HEK293 (cell line): ENCODE measurements at regions not wholly inside any gene's neighbourhood (a gene's known extent, or its start where the extent isn't known, plus 50 kb on each side); places are given as distances from the start of the nearest gene placed in this dataset.
"Not testable (repeated sequence)": the region's sequence is repeated elsewhere in the genome, so short reads cannot be mapped to it uniquely, and the experiment has no call there.

ENCODE experiments used
- CTCF ChIA-PET: fragments of 350-600 bp; formaldehyde crosslinking; extraction: SDS; loops from one replicate; lab custom pipeline; 2021; ENCODE audit warnings: antibody characterized with exemption; lab: Yijun Ruan, JAX
- POLR2A ChIA-PET: fragments of 300-600 bp; formaldehyde crosslinking; extraction: SDS; loops from one replicate; lab custom pipeline; 2020; ENCODE audit warnings: antibody characterized with exemption, inconsistent platforms; lab: Yijun Ruan, JAX
- H3K27ac ChIP-seq: fragments of 200-500 bp; sonication (Bioruptor generic); 2 replicates; pipeline ENCODE4 v1.5.1; 2014; ENCODE audit warnings: low read depth, low read length, control low read depth, inconsistent platforms; ENCODE audit errors: extremely low read depth
- H3K36me3 ChIP-seq, 2 experiments: fragments of 200-500 bp in 1 of 2; sonication (Bioruptor generic) in 1 of 2; 1 replicate in 1 of 2; 2 replicates in 1 of 2; pipeline ENCODE4 v1.5.1; 2014 to 2017; ENCODE audit warnings: inconsistent platforms in 2 of 2, low read length in 2 of 2; ENCODE audit not compliant: control insufficient read depth in 2 of 2, insufficient read depth in 1 of 2
- H3K4me1 ChIP-seq: fragments of 200-500 bp; sonication (Bioruptor generic); 2 replicates; pipeline ENCODE4 v1.5.1; 2014; ENCODE audit warnings: mild to moderate bottlenecking, low read length, inconsistent platforms; ENCODE audit not compliant: control insufficient read depth, insufficient read depth
- H3K4me3 ChIP-seq: 2 replicates; pipeline ENCODE4 v1.5.1; 2011; ENCODE audit warnings: low read depth, mild to moderate bottlenecking, control low read depth, low read length, moderate library complexity
- H3K9me3 ChIP-seq: fragments of 200-500 bp; sonication (Bioruptor generic); 2 replicates; pipeline ENCODE4 v1.5.1; 2014; ENCODE audit warnings: low read depth, low read length, inconsistent platforms; ENCODE audit not compliant: control insufficient read depth, insufficient read depth
- GLIS1 ChIP-seq: fragments of 450-650 bp; formaldehyde crosslinking; IDR thresholded peaks from 2 replicates; pipeline ENCODE4 v1.5.1; 2016; ENCODE audit warnings: missing biosample characterization, missing genetic modification characterization
- HOXC10 ChIP-seq: sonication (generic); formaldehyde crosslinking; IDR thresholded peaks from 2 replicates; pipeline ENCODE4 v1.8.1; 2023; ENCODE audit warnings: mild to moderate bottlenecking, missing genetic modification reagents
- ZBTB20 ChIP-seq: fragments of 450-650 bp; formaldehyde crosslinking; IDR thresholded peaks from 2 replicates; pipeline ENCODE4 v1.5.1; 2016; ENCODE audit warnings: missing biosample characterization, missing genetic modification characterization
- ZNF175 ChIP-seq: fragments of 450-650 bp; formaldehyde crosslinking; IDR thresholded peaks from 2 replicates; pipeline ENCODE4 v1.5.1; 2016; ENCODE audit warnings: missing biosample characterization, missing genetic modification characterization
- ZNF223 ChIP-seq: fragments of 450-650 bp; formaldehyde crosslinking; IDR thresholded peaks from 2 replicates; pipeline ENCODE4 v1.5.1; 2016; ENCODE audit warnings: missing biosample characterization, missing genetic modification characterization
- ZNF549 ChIP-seq: fragments of 450-650 bp; IDR thresholded peaks from 2 replicates; pipeline ENCODE4 v1.5.1; 2018; ENCODE audit warnings: missing biosample characterization, missing genetic modification characterization, mild to moderate bottlenecking, inconsistent platforms, moderate library complexity
- ZNF585B ChIP-seq: fragments of 450-650 bp; formaldehyde crosslinking; IDR thresholded peaks from 2 replicates; pipeline ENCODE4 v1.5.1; 2016; ENCODE audit warnings: missing biosample characterization, missing genetic modification characterization
- ZNF843 ChIP-seq: fragments of 450-650 bp; formaldehyde crosslinking; IDR thresholded peaks from 2 replicates; pipeline ENCODE4 v1.5.1; 2016; ENCODE audit warnings: missing biosample characterization, missing genetic modification characterization
- ZSCAN30 ChIP-seq: fragments of 450-650 bp; IDR thresholded peaks from 2 replicates; pipeline ENCODE4 v1.5.1; 2018; ENCODE audit warnings: missing biosample characterization, mild to moderate bottlenecking, missing genetic modification characterization, moderate library complexity
- TF ChIP-seq, protein P1 (sequence below): fragments of 450-650 bp; formaldehyde crosslinking; conservative IDR thresholded peaks from 2 replicates; pipeline ENCODE4 v1.5.1; 2016; ENCODE audit warnings: low read depth, missing biosample characterization, missing genetic modification characterization
- TF ChIP-seq, protein P2 (sequence below): fragments of 450-650 bp; formaldehyde crosslinking; IDR thresholded peaks from 2 replicates; pipeline ENCODE4 v1.5.1; 2016; ENCODE audit warnings: missing biosample characterization, missing genetic modification characterization
- TF ChIP-seq, protein P3 (sequence below): fragments of 450-650 bp; formaldehyde crosslinking; IDR thresholded peaks from 2 replicates; pipeline ENCODE4 v1.5.1; 2016; ENCODE audit warnings: missing biosample characterization, missing genetic modification characterization
- TF ChIP-seq, protein P4 (sequence below): fragments of 450-650 bp; formaldehyde crosslinking; IDR thresholded peaks from 2 replicates; pipeline ENCODE4 v1.5.1; 2016; ENCODE audit warnings: missing biosample characterization, missing genetic modification characterization
- TF ChIP-seq, protein P5 (sequence below): fragments of 450-650 bp; formaldehyde crosslinking; IDR thresholded peaks from 2 replicates; pipeline ENCODE4 v1.5.0; 2017; ENCODE audit warnings: missing biosample characterization, missing genetic modification characterization, borderline replicate concordance

DNA sequence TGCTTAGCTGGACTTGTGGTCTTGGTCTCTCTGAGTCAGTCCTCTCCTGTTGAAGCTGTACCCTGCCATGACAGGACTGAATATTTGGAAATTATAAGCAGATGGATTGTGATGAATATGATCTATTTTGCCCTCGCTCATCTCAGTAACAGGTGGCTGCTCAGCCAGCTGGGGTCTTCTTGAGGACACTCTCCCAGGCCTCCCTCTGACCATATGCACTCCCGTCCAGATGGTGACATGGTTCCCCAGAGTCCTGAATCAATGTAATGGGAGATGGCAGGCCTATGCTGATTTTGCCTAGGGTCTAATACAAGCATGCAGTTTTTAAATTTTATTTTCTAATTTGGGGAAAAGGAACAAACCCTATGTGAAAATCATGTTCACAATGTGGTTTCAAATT lies 63.1 kb upstream of the TRHDE start:
- Histone ChIP-seq H3K9me3 (no peaks in the 10 kb centered on the region), H3K4me1 (no peaks in the 10 kb centered on the region), H3K36me3 (no peaks in the 10 kb centered on the region), H3K4me3 (no peak overlapping the region), H3K27ac (no peak overlapping the region)
- POLR2A ChIA-PET: no interaction called here
- CTCF ChIA-PET: no interaction called here
- TF ChIP-seq, protein P1, sequence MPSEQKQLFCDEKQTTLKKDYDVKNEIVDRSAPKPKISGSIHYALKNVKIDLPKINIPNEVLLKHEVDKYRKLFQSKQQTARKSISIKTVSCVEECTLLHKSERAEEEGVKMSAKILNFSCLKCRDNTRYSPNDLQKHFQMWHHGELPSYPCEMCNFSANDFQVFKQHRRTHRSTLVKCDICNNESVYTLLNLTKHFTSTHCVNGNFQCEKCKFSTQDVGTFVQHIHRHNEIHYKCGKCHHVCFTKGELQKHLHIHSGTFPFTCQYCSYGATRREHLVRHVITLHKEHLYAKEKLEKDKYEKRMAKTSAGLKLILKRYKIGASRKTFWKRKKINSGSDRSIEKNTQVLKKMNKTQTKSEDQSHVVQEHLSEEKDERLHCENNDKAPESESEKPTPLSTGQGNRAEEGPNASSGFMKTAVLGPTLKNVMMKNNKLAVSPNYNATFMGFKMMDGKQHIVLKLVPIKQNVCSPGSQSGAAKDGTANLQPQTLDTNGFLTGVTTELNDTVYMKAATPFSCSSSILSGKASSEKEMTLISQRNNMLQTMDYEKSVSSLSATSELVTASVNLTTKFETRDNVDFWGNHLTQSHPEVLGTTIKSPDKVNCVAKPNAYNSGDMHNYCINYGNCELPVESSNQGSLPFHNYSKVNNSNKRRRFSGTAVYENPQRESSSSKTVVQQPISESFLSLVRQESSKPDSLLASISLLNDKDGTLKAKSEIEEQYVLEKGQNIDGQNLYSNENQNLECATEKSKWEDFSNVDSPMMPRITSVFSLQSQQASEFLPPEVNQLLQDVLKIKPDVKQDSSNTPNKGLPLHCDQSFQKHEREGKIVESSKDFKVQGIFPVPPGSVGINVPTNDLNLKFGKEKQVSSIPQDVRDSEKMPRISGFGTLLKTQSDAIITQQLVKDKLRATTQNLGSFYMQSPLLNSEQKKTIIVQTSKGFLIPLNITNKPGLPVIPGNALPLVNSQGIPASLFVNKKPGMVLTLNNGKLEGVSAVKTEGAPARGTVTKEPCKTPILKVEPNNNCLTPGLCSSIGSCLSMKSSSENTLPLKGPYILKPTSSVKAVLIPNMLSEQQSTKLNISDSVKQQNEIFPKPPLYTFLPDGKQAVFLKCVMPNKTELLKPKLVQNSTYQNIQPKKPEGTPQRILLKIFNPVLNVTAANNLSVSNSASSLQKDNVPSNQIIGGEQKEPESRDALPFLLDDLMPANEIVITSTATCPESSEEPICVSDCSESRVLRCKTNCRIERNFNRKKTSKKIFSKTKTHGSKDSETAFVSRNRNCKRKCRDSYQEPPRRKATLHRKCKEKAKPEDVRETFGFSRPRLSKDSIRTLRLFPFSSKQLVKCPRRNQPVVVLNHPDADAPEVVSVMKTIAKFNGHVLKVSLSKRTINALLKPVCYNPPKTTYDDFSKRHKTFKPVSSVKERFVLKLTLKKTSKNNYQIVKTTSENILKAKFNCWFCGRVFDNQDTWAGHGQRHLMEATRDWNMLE (tag by site-specific recombination): no peak
- no peak for TF ChIP-seq ZBTB20 (tag by site-specific recombination)
- TF ChIP-seq, protein P2, sequence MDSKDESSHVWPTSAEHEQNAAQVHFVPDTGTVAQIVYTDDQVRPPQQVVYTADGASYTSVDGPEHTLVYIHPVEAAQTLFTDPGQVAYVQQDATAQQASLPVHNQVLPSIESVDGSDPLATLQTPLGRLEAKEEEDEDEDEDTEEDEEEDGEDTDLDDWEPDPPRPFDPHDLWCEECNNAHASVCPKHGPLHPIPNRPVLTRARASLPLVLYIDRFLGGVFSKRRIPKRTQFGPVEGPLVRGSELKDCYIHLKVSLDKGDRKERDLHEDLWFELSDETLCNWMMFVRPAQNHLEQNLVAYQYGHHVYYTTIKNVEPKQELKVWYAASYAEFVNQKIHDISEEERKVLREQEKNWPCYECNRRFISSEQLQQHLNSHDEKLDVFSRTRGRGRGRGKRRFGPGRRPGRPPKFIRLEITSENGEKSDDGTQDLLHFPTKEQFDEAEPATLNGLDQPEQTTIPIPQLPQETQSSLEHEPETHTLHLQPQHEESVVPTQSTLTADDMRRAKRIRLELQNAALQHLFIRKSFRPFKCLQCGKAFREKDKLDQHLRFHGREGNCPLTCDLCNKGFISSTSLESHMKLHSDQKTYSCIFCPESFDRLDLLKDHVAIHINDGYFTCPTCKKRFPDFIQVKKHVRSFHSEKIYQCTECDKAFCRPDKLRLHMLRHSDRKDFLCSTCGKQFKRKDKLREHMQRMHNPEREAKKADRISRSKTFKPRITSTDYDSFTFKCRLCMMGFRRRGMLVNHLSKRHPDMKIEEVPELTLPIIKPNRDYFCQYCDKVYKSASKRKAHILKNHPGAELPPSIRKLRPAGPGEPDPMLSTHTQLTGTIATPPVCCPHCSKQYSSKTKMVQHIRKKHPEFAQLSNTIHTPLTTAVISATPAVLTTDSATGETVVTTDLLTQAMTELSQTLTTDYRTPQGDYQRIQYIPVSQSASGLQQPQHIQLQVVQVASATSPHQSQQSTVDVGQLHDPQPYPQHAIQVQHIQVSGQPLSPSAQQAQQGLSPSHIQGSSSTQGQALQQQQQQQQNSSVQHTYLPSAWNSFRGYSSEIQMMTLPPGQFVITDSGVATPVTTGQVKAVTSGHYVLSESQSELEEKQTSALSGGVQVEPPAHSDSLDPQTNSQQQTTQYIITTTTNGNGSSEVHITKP (tag by site-specific recombination): no peak
- TF ChIP-seq HOXC10 (CRISPR knock-in tag): no peak
- TF ChIP-seq GLIS1 (tag by site-specific recombination): no peak

DNA sequence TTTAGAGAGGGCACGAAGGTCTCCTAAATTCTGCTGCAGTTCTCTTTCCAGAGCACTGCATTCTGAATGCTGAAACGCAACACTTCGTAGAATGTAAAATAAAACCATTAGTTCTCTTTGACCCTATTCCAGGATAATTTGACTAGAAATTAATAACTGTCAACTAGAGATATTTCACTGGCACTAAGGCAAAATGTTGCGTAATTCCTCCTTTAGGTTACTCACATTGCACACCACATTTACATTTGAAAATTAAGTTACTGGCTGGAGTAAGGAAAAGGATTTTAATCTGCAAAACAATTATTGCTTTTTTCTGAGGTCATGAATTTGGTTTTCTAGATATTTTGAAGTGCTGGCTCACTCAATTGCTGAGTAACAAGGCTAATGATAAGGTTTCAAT lies 58.0 kb upstream of the TRHDE start:
- no peak overlapping the region for H3K4me3 ChIP-seq
- CTCF ChIA-PET: no interaction called here
- no peaks in the 10 kb centered on the region for H3K9me3 ChIP-seq
- no peak for TF ChIP-seq ZNF549 (tag by site-specific recombination)
- no peak for TF ChIP-seq ZNF843 (tag by site-specific recombination)
- TF ChIP-seq, protein P3, sequence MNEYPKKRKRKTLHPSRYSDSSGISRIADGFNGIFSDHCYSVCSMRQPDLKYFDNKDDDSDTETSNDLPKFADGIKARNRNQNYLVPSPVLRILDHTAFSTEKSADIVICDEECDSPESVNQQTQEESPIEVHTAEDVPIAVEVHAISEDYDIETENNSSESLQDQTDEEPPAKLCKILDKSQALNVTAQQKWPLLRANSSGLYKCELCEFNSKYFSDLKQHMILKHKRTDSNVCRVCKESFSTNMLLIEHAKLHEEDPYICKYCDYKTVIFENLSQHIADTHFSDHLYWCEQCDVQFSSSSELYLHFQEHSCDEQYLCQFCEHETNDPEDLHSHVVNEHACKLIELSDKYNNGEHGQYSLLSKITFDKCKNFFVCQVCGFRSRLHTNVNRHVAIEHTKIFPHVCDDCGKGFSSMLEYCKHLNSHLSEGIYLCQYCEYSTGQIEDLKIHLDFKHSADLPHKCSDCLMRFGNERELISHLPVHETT (tag by site-specific recombination): no peak
- TF ChIP-seq, protein P4, sequence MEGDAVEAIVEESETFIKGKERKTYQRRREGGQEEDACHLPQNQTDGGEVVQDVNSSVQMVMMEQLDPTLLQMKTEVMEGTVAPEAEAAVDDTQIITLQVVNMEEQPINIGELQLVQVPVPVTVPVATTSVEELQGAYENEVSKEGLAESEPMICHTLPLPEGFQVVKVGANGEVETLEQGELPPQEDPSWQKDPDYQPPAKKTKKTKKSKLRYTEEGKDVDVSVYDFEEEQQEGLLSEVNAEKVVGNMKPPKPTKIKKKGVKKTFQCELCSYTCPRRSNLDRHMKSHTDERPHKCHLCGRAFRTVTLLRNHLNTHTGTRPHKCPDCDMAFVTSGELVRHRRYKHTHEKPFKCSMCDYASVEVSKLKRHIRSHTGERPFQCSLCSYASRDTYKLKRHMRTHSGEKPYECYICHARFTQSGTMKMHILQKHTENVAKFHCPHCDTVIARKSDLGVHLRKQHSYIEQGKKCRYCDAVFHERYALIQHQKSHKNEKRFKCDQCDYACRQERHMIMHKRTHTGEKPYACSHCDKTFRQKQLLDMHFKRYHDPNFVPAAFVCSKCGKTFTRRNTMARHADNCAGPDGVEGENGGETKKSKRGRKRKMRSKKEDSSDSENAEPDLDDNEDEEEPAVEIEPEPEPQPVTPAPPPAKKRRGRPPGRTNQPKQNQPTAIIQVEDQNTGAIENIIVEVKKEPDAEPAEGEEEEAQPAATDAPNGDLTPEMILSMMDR (tag by site-specific recombination): no peak
- TF ChIP-seq ZSCAN30 (tag by site-specific recombination): no peak
- no peak for TF ChIP-seq ZNF175 (tag by site-specific recombination)
- no peak for TF ChIP-seq ZNF223 (tag by site-specific recombination)
- TF ChIP-seq ZNF585B (tag by site-specific recombination): no peak
- TF ChIP-seq, protein P5, sequence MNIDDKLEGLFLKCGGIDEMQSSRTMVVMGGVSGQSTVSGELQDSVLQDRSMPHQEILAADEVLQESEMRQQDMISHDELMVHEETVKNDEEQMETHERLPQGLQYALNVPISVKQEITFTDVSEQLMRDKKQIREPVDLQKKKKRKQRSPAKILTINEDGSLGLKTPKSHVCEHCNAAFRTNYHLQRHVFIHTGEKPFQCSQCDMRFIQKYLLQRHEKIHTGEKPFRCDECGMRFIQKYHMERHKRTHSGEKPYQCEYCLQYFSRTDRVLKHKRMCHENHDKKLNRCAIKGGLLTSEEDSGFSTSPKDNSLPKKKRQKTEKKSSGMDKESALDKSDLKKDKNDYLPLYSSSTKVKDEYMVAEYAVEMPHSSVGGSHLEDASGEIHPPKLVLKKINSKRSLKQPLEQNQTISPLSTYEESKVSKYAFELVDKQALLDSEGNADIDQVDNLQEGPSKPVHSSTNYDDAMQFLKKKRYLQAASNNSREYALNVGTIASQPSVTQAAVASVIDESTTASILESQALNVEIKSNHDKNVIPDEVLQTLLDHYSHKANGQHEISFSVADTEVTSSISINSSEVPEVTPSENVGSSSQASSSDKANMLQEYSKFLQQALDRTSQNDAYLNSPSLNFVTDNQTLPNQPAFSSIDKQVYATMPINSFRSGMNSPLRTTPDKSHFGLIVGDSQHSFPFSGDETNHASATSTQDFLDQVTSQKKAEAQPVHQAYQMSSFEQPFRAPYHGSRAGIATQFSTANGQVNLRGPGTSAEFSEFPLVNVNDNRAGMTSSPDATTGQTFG: no peak
- TF ChIP-seq, all 188 proteins: peak for 0
- no peaks in the 10 kb centered on the region for H3K36me3 ChIP-seq
- H3K27ac ChIP-seq: no peak overlapping the region
- no peaks in the 10 kb centered on the region for H3K4me1 ChIP-seq
- POLR2A ChIA-PET: no interaction called here

DNA sequence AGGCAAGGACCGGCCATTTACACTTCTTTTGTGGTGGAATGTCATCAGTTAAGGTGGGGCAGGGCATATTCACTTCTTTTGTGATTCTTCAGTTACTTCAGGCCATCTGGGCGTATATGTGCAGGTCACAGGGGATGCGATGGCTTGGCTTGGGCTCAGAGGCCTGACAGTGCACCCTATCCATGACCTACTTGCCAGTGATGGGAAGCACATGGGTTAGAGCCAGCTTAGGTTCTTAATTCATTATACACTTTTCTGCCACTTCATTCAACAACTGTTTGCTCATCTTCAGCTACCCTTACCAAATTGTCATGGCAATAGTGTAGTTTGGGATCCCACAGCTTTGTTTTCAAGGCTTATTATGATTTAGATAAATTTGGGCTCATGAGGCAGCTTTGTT lies 56.9 kb upstream of the TRHDE start:
- H3K36me3 ChIP-seq, H3K4me3 ChIP-seq, POLR2A ChIA-PET, H3K27ac ChIP-seq, H3K4me1 ChIP-seq, H3K9me3 ChIP-seq, CTCF ChIA-PET: not testable (repeated sequence)
